ENCODE measurements at regions not wholly inside any gene's neighbourhood (a gene's known extent, or its start where the extent isn't known, plus 50 kb on each side); places are given as distances from the start of the nearest gene placed in this dataset.

DNA sequence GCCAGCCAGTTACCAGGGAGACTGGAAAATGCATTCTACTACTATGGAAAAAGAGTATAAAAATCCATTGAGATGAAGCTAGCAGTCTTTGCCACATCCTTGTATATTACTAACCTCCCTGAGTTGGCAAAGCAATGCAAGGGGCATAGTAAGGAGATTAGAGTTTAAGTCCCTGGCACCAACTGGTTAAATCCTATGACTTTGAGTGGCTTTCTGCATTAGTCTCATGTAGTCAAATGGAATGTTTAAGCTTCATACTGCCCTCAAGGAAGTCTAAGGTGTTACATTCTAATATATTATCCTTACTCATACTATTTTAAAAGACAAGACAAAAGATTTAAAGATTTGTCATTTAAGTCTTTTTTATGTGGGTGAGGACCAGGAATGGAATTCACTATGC, 110.1 kb downstream of the INHBA start:
- DNase-seq: no peak
- intact Hi-C loops (cut with DNase I): no loop called here
- Histone ChIP-seq H3K9me3 (peaks cover 0 to 2% of the 10 kb centered on the region in 2 donors), H3K27me3 (no peaks in the 10 kb centered on the region), H3K4me1 (ENCODE audit: insufficient read depth) (no peaks in the 10 kb centered on the region), H3K36me3 (no peaks in the 10 kb centered on the region), H3K4me3 (no peak overlapping the region), H3K27ac (no peak overlapping the region)
- TF ChIP-seq POLR2A (IDR thresholded peaks at IDR 0.05): no peak
- TF ChIP-seq, protein P1, sequence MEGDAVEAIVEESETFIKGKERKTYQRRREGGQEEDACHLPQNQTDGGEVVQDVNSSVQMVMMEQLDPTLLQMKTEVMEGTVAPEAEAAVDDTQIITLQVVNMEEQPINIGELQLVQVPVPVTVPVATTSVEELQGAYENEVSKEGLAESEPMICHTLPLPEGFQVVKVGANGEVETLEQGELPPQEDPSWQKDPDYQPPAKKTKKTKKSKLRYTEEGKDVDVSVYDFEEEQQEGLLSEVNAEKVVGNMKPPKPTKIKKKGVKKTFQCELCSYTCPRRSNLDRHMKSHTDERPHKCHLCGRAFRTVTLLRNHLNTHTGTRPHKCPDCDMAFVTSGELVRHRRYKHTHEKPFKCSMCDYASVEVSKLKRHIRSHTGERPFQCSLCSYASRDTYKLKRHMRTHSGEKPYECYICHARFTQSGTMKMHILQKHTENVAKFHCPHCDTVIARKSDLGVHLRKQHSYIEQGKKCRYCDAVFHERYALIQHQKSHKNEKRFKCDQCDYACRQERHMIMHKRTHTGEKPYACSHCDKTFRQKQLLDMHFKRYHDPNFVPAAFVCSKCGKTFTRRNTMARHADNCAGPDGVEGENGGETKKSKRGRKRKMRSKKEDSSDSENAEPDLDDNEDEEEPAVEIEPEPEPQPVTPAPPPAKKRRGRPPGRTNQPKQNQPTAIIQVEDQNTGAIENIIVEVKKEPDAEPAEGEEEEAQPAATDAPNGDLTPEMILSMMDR (IDR thresholded peaks at IDR 0.05): no peak
- TF ChIP-seq EP300 (IDR thresholded peaks at IDR 0.05): no peak

DNA sequence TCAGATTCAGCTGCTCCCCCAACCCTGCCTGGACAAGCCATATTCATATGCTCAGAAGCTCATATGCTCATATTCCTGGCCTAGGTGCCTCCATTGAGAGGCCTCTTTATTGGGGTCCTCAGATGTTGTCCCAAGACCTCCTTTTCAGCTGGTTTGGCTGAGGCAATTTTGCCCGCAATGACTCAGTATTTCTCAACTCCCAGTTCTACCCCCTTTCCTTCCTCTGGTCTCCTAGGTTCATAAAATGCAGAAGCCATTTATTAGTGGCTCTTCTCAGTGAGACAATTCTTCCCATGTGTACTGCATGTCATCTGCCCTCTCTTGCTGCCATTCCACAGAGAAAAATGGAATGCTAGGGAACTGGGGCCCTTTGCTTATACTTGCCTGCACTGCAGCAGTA, 110.7 kb downstream of the INHBA start:
- no peak for DNase-seq
- no peaks in the 10 kb centered on the region for H3K4me1 ChIP-seq (ENCODE audit: insufficient read depth)
- peaks cover 0 to 2% of the 10 kb centered on the region in 2 donors for H3K9me3 ChIP-seq
- intact Hi-C loops (cut with DNase I): no loop called here
- no peaks in the 10 kb centered on the region for H3K36me3 ChIP-seq
- no peak for TF ChIP-seq POLR2A (IDR thresholded peaks at IDR 0.05)
- TF ChIP-seq, protein P1 (IDR thresholded peaks at IDR 0.05): no peak
- TF ChIP-seq EP300 (IDR thresholded peaks at IDR 0.05): no peak
- H3K4me3 ChIP-seq: no peak overlapping the region
- no peak overlapping the region for H3K27ac ChIP-seq
- H3K27me3 ChIP-seq: no peaks in the 10 kb centered on the region
- WGBS, 3 donors: 96 to 100% (median 100%) methylated on average over 1 of the region's 1 CpG

DNA sequence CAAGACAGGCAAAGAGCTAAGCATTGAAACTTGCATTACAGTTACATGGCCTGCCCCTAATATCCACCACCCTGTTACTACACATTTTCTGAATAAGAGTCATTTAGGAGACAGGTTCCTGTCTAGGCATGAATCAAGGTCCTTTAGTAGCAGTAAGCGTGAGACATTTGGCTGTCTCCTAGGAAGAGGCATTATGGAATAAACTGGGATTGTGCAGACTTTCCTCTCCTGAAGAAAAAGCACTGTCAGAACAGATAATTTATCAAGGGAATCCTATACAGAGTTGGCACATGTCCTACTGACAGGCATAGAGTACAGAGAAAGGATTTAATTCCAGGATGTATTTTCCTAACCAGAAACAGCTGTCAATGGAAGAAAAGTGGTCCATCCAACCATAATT, 111.9 kb downstream of the INHBA start:
- no peaks in the 10 kb centered on the region for H3K4me1 ChIP-seq (ENCODE audit: insufficient read depth)
- H3K9me3 ChIP-seq: no peaks in the 10 kb centered on the region
- WGBS, 3 donors: 88 to 95% (median 94%) methylated on average over 1 of the region's 1 CpG
- TF ChIP-seq EP300 (IDR thresholded peaks at IDR 0.05) (no peak), POLR2A (IDR thresholded peaks at IDR 0.05) (no peak)
- TF ChIP-seq, protein P1 (IDR thresholded peaks at IDR 0.05): no peak
- DNase-seq: no peak
- intact Hi-C loops (cut with DNase I): no loop called here
- H3K36me3 ChIP-seq: no peaks in the 10 kb centered on the region
- H3K27me3 ChIP-seq: no peaks in the 10 kb centered on the region
- no peak overlapping the region for H3K27ac ChIP-seq
- H3K4me3 ChIP-seq: no peak overlapping the region

DNA sequence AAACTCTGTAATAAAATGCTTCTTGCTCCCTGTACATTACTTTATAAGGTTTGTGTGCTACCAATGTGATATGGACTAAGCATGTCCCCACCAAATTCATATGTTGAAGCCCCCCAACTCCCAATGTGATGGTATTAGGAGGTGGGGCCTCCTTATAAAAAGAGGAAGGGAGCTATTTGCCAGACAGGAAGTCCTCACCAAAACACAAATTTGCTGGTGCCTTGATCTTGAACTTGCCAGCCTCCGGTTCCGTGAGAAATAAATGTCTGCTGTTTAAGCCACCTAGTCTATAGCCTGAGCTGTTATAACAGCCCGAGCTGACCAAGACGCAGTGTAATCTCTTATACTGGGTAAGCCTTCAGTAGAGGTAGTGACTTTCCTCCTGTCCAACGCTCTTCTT, 114.5 kb downstream of the INHBA start:
- Histone ChIP-seq H3K27me3 (no peaks in the 10 kb centered on the region), H3K27ac (no peak overlapping the region), H3K9me3 (no peaks in the 10 kb centered on the region), H3K4me1 (ENCODE audit: insufficient read depth) (no peaks in the 10 kb centered on the region), H3K4me3 (no peak overlapping the region), H3K36me3 (no peaks in the 10 kb centered on the region)
- intact Hi-C loops (cut with DNase I): no loop called here
- 89 to 92% (median 89%) methylated on average over 5 of the region's 5 CpGs for WGBS, 3 donors
- TF ChIP-seq, protein P1 (IDR thresholded peaks at IDR 0.05): no peak
- TF ChIP-seq POLR2A (IDR thresholded peaks at IDR 0.05) (no peak), EP300 (IDR thresholded peaks at IDR 0.05) (no peak)
- DNase-seq: no peak
